Tibial nerve (tissue), 3 donors: ENCODE measurements at regions not wholly inside any gene's neighbourhood (a gene's known extent, or its start where the extent isn't known, plus 50 kb on each side); places are given as distances from the start of the nearest gene placed in this dataset.

Experiments
- EP300 ChIP-seq, 2 donors: sonication (generic); formaldehyde crosslinking; IDR thresholded peaks; one replicate each; pipeline ENCODE4 v1.6.1; 2017; ENCODE audit warnings: antibody characterized with exemption in 2 of 2, mild to moderate bottlenecking in 1 of 2
- POLR2A ChIP-seq, 2 donors: fragments of 450-650 bp; IDR thresholded peaks; one replicate each; pipeline ENCODE4 v1.6.1; 2017; ENCODE audit warnings: antibody characterized with exemption in 2 of 2, mild to moderate bottlenecking in 2 of 2, moderate library complexity in 2 of 2

- no peak for TF ChIP-seq EP300 (IDR thresholded peaks at IDR 0.05)
- TF ChIP-seq POLR2A (IDR thresholded peaks at IDR 0.05): no peak
Measured at GRCh38 chr1:229810961-229811360, 184.9 kb downstream of the URB2 start.
